Hematopoietic multipotent progenitor cell treated with erythropoietin and hydrocortisone succinate and interleukin-3 and kit ligand, for 8 days (in vitro differentiated cells): ENCODE measurements at regions not wholly inside any gene's neighbourhood (a gene's known extent, or its start where the extent isn't known, plus 50 kb on each side); places are given as distances from the start of the nearest gene placed in this dataset.

Experiments
- DNase-seq: peaks from one replicate; pipeline ENCODE4 v3.0.0-alpha.2; 2015

- DNase-seq = no peak
Observed at GRCh38 chr17:33404070-33404819, 111.2 kb upstream of the ASIC2 start.

GRCh38 chr17:33416131-33416530 lies 123.0 kb upstream of the ASIC2 start:
- DNase-seq = no peak

- DNase-seq = no peak
Observed at GRCh38 chr17:33421933-33422332, 128.8 kb upstream of the ASIC2 start.

- no peak for DNase-seq
Observed at GRCh38 chr17:33433581-33433980, 140.5 kb upstream of the ASIC2 start.

GRCh38 chr17:33434841-33435240 lies 141.7 kb upstream of the ASIC2 start:
- no peak for DNase-seq

- DNase-seq = no peak
Observed at GRCh38 chr17:33435721-33436301, 142.7 kb upstream of the ASIC2 start.

GRCh38 chr17:33436321-33436720 lies 143.2 kb upstream of the ASIC2 start:
- peak; percentile 3 for DNase-seq

GRCh38 chr17:33438139-33438538 lies 145.0 kb upstream of the ASIC2 start:
- DNase-seq = no peak

GRCh38 chr17:33438578-33438977 lies 145.5 kb upstream of the ASIC2 start:
- DNase-seq = no peak

- no peak for DNase-seq
Observed at GRCh38 chr17:33442320-33442719, 149.2 kb upstream of the ASIC2 start.

- DNase-seq = no peak
Observed at GRCh38 chr17:33444731-33445130, 151.6 kb upstream of the ASIC2 start.

GRCh38 chr17:33447090-33447489 lies 154.0 kb upstream of the ASIC2 start:
- no peak for DNase-seq

GRCh38 chr17:33451221-33451620 lies 158.1 kb upstream of the ASIC2 start:
- no peak for DNase-seq

GRCh38 chr17:33457477-33457876 lies 164.4 kb upstream of the ASIC2 start:
- DNase-seq = no peak

- DNase-seq = no peak
Observed at GRCh38 chr17:33459078-33459940, 166.2 kb upstream of the ASIC2 start.

- DNase-seq = no peak
Observed at GRCh38 chr17:33460781-33461450, 167.8 kb upstream of the ASIC2 start.

GRCh38 chr17:33463887-33464286 lies 170.8 kb upstream of the ASIC2 start:
- no peak for DNase-seq

- DNase-seq = no peak
Observed at GRCh38 chr17:33464669-33465280, 171.7 kb upstream of the ASIC2 start.

- no peak for DNase-seq
Observed at GRCh38 chr17:33469421-33469820, 176.3 kb upstream of the ASIC2 start.

- no peak for DNase-seq
Observed at GRCh38 chr17:33469911-33470310, 176.8 kb upstream of the ASIC2 start.

GRCh38 chr17:33473061-33473460 lies 180.0 kb upstream of the ASIC2 start:
- no peak for DNase-seq

- no peak for DNase-seq
Observed at GRCh38 chr17:33474789-33475188, 181.7 kb upstream of the ASIC2 start.

GRCh38 chr17:33475594-33475993 lies 182.5 kb upstream of the ASIC2 start:
- no peak for DNase-seq
